ENCODE measurements at regions not wholly inside any gene's neighbourhood (a gene's known extent, or its start where the extent isn't known, plus 50 kb on each side); places are given as distances from the start of the nearest gene placed in this dataset.

DNA sequence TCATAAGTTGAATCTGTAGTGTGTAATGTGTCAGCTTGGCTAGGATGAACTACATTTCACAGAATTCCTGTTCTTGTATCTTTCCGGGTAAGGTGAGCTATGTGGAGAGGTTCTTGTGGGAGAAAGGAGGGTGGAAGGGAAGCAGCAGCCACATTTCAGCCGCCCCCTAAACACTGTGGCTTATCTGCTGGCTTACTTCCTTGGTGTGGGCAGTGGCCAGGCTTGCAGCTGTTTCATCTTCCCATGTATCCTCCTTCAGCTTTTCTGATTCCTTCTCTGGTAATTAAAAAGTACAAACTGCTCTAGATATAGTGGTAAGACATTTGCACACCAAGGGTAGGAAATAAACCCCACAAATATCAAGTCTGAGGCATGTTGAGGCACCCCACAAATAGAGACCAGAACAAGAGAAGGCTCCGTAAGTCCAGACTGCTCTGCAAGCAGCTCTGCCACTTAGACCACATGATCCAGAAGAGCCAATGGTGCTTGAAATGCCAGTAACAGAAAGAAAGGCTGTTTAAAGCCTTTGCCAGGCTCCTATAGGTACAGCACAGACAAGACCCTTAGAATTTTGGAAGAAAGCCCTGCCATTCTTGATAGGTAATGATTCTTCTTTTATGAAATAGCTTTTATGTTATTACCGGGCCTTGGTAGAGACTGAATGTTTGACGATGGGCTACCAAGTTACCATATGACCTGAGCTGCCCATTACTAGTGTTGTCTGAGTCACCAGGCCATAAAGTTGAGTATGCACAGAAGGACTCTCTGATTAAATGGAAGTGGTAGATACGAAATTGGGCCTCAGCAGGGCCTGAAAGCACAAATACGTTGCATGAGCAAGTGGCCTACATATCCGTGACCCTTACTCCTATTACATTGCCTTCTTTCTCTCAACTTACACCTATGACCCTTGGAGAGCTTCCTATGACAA, 215.0 kb upstream of the SGK1 start:
- DNase-seq (ENCODE audit: low read depth, low spot score) = no peak

- DNase-seq (ENCODE audit: low read depth, low spot score) = no peak
These were observed 213.7 kb upstream of the SGK1 start for GRCh38 chr6:134531611-134532010.

- no peak for DNase-seq (ENCODE audit: low read depth, low spot score)
These were observed 213.3 kb upstream of the SGK1 start for GRCh38 chr6:134531188-134531551.

DNA sequence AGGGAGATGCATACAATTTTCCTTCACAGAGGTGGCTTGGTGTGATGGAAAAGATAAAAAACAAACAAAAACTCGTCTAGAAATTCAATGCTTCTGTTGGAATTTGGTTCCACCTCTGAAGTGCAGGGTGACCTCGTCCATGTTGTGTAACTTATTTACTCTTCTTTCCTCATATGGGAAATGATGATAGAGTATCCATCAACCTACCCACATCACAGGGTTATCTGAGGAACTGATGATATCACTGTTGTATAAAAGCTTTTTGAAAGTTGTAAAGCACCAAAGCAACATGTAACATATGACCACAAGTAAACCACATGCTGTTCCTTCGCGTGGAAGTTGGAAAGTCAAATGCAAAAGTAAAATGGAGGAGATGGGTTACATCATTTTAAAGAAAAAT, 212.0 kb upstream of the SGK1 start:
- no peak for DNase-seq (ENCODE audit: low read depth, low spot score)

GRCh38 chr6:134529305-134529704, 211.4 kb upstream of the SGK1 start:
- no peak for DNase-seq (ENCODE audit: low read depth, low spot score)

- no peak for DNase-seq (ENCODE audit: low read depth, low spot score)
These were observed 209.3 kb upstream of the SGK1 start for GRCh38 chr6:134527108-134527787.

GRCh38 chr6:134525190-134525868, 207.4 kb upstream of the SGK1 start:
- no peak for DNase-seq (ENCODE audit: low read depth, low spot score)

DNA sequence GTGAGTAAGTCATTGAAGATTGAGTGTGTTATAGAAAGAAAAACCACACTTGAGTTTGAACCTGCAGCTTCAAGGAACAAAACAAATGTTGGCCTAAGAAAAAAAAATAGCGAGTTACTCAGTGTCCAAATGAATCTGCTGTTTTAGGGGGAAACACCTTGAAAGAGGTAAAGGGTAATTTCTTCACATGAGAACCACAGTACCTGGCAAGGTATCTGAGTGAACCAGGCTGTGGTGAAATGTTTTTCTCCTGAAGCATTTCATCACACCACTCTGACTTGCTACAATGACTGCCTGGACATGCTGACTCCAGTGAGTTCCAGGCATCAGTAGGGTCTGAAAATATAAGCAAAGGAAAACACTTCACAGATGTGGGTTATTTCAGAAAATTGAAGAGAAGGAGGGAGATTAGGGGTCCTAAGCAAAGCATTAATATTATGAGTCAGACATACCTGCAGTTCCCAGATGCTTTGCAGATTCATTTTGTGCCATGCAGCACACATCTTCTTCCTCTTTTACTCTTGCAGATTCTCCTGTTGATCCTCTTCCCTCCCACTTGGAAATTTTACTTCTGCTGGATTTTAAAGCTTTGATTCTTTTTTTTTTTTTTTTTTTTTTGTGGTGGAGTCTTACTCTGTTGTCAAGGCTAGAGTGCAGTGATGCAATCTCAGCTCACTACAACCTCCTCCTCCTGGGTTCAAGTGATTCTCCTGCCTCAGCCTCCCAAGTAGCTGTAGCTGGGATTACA, 206.2 kb upstream of the SGK1 start:
- DNase-seq (ENCODE audit: low read depth, low spot score) = no peak

GRCh38 chr6:134523051-134523450, 205.1 kb upstream of the SGK1 start:
- DNase-seq (ENCODE audit: low read depth, low spot score) = no peak

DNA sequence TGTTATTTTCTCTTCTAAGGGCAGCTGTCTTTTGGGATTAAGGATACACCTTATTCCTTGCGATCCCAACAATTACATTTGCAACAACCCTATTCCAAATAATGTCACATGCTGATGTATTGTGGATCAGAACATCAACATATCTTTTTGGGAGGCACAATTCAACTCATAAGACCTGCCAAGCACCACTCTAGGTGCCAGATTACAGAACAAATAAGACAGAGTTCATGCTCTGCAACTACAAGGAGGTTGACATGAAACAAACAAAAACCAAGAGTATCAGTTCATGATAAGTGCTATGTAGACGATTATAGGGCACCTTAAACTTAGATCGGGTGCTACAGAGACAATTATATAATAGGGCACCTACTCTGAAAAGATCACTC, 203.2 kb upstream of the SGK1 start:
- no peak for DNase-seq (ENCODE audit: low read depth, low spot score)

GRCh38 chr6:134520181-134521115, 202.5 kb upstream of the SGK1 start:
- no peak for DNase-seq (ENCODE audit: low read depth, low spot score)

- no peak for DNase-seq (ENCODE audit: low read depth, low spot score)
These were observed 201.6 kb upstream of the SGK1 start for GRCh38 chr6:134519465-134519864.

GRCh38 chr6:134517868-134518267, 200.0 kb upstream of the SGK1 start:
- DNase-seq (ENCODE audit: low read depth, low spot score) = no peak

- peak; percentile 86 for DNase-seq (ENCODE audit: low read depth, low spot score)
These were observed 199.3 kb upstream of the SGK1 start for GRCh38 chr6:134517145-134517658.

GRCh38 chr6:134516582-134516981, 198.7 kb upstream of the SGK1 start:
- no peak for DNase-seq (ENCODE audit: low read depth, low spot score)

DNA sequence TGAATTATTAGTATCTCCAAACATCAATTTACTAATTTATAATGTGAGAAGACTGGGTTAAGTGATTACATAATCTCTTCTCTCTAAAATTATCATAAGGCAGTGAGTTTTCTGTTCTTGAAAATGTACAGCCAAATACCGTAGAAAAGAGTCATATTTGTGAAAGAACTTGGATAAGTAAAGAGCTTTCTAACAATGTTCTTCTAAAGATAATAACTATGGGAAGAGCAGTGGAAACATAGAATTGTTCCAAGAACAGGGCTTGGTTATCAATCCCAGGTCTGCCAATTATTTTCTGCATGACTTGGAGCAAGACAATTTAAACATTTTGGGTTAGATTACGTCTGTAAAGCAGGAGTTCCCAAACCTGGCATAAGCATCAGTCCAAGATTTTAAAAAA, 198.1 kb upstream of the SGK1 start:
- DNase-seq (ENCODE audit: low read depth, low spot score) = no peak

DNA sequence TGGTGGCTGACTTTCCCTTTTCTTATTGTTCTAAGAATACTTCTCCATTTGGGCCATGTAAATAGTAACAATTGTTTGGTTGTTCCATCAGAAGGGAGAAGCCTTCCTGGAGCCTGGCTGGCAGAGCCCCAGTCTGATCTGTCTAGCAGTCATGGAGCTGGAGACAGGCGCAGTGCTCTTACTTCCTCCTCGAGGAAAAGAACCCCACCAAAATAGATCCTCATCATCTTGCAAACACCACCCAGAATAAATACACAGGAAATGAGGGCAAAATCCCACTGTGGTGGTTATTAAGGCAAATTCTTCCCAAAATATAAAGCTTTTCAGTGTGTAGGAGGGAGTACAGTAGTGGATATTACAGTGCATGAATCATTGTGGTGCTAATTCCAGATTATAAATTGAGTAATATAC, 195.1 kb upstream of the SGK1 start:
- no peak for DNase-seq (ENCODE audit: low read depth, low spot score)

GRCh38 chr6:134511984-134512683, 194.2 kb upstream of the SGK1 start:
- no peak for DNase-seq (ENCODE audit: low read depth, low spot score)

DNA sequence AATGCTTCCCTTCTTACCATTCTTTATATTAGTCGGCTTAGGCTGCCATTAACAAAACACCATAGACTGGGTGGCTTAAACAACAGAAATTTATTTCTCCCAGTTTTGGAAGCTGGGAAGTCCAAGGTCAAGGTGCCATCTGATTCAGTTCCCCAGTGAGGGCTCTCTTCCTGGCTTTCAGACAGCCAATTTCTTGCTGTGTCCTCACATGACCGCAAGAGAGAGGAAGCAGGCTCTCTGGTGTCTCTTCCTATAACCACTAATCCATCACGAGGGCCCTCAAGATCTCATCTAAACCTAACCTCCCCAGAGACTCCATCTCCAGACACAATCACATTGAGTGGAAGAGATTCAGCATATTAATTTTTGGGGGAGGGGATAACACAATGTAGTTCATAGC, 193.0 kb upstream of the SGK1 start:
- no peak for DNase-seq (ENCODE audit: low read depth, low spot score)

DNA sequence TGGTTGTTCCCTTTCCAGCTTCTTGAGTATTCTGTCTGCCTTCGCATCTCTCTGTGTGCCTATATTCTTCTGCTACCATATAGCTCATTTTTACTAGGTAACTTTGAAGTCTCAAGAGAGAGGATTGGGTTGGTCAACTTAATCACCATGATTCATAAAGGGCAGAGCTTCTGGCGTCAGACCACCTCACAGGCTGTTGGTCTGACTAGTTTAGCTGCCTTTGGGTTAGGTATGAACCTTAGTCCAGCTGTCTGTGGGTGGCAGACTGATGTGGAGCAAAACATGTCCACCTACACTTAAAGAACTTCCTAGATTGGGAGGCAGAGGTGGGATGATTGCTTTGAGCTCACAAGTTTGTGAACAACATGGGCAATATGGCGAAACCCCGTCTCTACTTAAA, 192.2 kb upstream of the SGK1 start:
- DNase-seq (ENCODE audit: low read depth, low spot score) = no peak

Measured in smooth muscle cell of the brain vasculature (primary cell).